ENCODE measurements at regions not wholly inside any gene's neighbourhood (a gene's known extent, or its start where the extent isn't known, plus 50 kb on each side); places are given as distances from the start of the nearest gene placed in this dataset.

GRCh38 chr14:54344445-54344844 lies 52.4 kb upstream of the CDKN3 start:
- WGBS, 2 experiments (ENCODE audit: extremely low coverage in 2 of 2, insufficient read length in 1 of 2) = 100% methylated on average over 1 of the region's 6 CpGs; no CpG with 5 or more reads in 1 of the 2 experiments
- DNase-seq (no peak), ATAC-seq (ENCODE audit: low read depth) (no peak)
- no peak overlapping the region for H3K27ac ChIP-seq (ENCODE audit: insufficient read depth, low read length)
- no peak overlapping the region for H3K56ac ChIP-seq (ENCODE audit: extremely low read depth, insufficient read depth, low read length)
- H3K18ac ChIP-seq (ENCODE audit: low read depth, low read length) = no peak overlapping the region
- no peak overlapping the region for H2AK5ac ChIP-seq (ENCODE audit: low read depth, low read length)
- no TSS peak for BruUV-seq (replicated peaks)
- in situ Hi-C loops (cut with MboI; ENCODE audit: low sequenced_read_pairs) = loop anchor here (25.0 kb wide), 1 partner anchor 907 kb away; no protein-coding TSS in a partner anchor
- H4K8ac ChIP-seq (ENCODE audit: low read depth in 2 of 2, low read length in 2 of 2) = no peak overlapping the region
- H4K91ac ChIP-seq (ENCODE audit: insufficient read depth, low read depth, low read length) = no peak overlapping the region
- H4K20me1 ChIP-seq (ENCODE audit: insufficient read depth, low read length) = no peaks in the 10 kb centered on the region
- H4K5ac ChIP-seq (ENCODE audit: low read depth, low read length) = no peak overlapping the region
- H2BK5ac ChIP-seq (ENCODE audit: low read depth, low read length, poor library complexity, severe bottlenecking) = no peak overlapping the region
- H3K14ac ChIP-seq (replicated peaks; ENCODE audit: low read depth, low read length) = no peak overlapping the region
- CTCF ChIA-PET = no interaction called here
- POLR2A ChIA-PET (ENCODE audit: unreplicated experiment) = no interaction called here
- no peak overlapping the region for H2BK120ac ChIP-seq (ENCODE audit: low read depth, low read length)
- H3K9me3 ChIP-seq (ENCODE audit: control insufficient read depth, insufficient read depth, low read length) = no peaks in the 10 kb centered on the region
- H3K9me1 ChIP-seq (ENCODE audit: insufficient read depth, low read length) = no peaks in the 10 kb centered on the region; the same call in 1 of the 2 replicates
- H3K4ac ChIP-seq (ENCODE audit: low read depth, low read length) = no peak overlapping the region
- no peak overlapping the region for H2AK9ac ChIP-seq (replicated peaks; ENCODE audit: low read depth, low read length, poor library complexity)
- H3K4me3 ChIP-seq (ENCODE audit: insufficient read depth, low read depth, low read length) = no peak overlapping the region
- H3K4me2 ChIP-seq (ENCODE audit: low read depth, low read length) = no peak overlapping the region
- H3K9ac ChIP-seq (ENCODE audit: low read depth, low read length) = no peak overlapping the region
- H2AFZ ChIP-seq (replicated peaks; ENCODE audit: low read length, poor library complexity) = no peak overlapping the region
- H3K27me3 ChIP-seq (ENCODE audit: control insufficient read depth, insufficient read depth, low read length) = no peaks in the 10 kb centered on the region; the same call in 1 of the 2 replicates
- dilution Hi-C loops (cut with HindIII; ENCODE audit: low sequenced_read_pairs, unreplicated experiment) = no loop called here
- TF ChIP-seq USF2 (IDR thresholded peaks at IDR 0.05; ENCODE audit: low read depth, low read length) (no peak), POLR2A (IDR thresholded peaks at IDR 0.05; ENCODE audit: low read depth, low read length) (no peak), ELK1 (IDR thresholded peaks at IDR 0.05; ENCODE audit: borderline replicate concordance, low read depth, low read length) (no peak), RCOR1 (IDR thresholded peaks at IDR 0.05; ENCODE audit: insufficient replicate concordance, low read length) (no peak)
- H2BK20ac ChIP-seq (ENCODE audit: low read depth, low read length) = no peak overlapping the region
- peaks cover 2% of the 10 kb centered on the region; the same call in 1 of the 2 replicates for H3K4me1 ChIP-seq (ENCODE audit: control insufficient read depth, insufficient read depth, low read length)
- H3K36me3 ChIP-seq (ENCODE audit: control insufficient read depth, insufficient read depth, low read length) = no peaks in the 10 kb centered on the region
- H2BK15ac ChIP-seq (ENCODE audit: low read depth, low read length) = no peak overlapping the region
- no peak overlapping the region for H3K23ac ChIP-seq (ENCODE audit: low read depth, low read length)
- no peaks in the 10 kb centered on the region for H3K79me1 ChIP-seq (ENCODE audit: low read depth in 1 of 2, low read length in 2 of 2)
- intact Hi-C loops (cut with micrococcal nuclease) = loop anchor here (10.0 kb wide), 2 partner anchors 910 to 1300 kb away; no protein-coding TSS in a partner anchor
